ENCODE measurements at regions not wholly inside any gene's neighbourhood (a gene's known extent, or its start where the extent isn't known, plus 50 kb on each side); places are given as distances from the start of the nearest gene placed in this dataset.

DNA sequence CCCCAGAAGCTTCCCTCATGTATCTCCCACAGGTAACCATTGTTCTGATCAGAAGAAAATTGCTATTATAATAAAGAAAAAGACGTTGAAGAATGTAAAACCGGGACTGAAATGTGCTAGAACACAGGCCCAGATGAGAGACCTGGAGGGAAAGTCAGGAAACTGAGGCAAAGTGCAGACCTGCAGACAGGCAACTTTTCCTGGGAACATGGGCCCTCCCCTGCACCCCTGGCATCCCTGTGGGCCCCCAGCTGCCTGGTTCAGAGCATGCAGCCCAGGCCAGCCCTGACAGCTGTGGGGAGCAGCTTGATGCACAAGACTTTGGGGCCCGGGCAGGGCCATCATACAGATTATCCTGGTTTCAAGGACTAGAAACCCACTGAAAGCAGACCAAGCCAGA is 212.2 kb downstream of the CDC5L start:
- TF ChIP-seq SP1 (CRISPR knock-in tag; conservative IDR thresholded peaks at IDR 0.05) (no peak), JUN (CRISPR knock-in tag; IDR thresholded peaks at IDR 0.05) (no peak), NR3C1 (CRISPR knock-in tag; conservative IDR thresholded peaks at IDR 0.05; ENCODE audit: low read depth) (no peak), TEAD1 (CRISPR knock-in tag; IDR thresholded peaks at IDR 0.05) (no peak)
- TF ChIP-seq, protein P1, sequence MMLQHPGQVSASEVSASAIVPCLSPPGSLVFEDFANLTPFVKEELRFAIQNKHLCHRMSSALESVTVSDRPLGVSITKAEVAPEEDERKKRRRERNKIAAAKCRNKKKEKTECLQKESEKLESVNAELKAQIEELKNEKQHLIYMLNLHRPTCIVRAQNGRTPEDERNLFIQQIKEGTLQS (CRISPR knock-in tag; conservative IDR thresholded peaks at IDR 0.05), result no peak
- TF ChIP-seq, protein P2, sequence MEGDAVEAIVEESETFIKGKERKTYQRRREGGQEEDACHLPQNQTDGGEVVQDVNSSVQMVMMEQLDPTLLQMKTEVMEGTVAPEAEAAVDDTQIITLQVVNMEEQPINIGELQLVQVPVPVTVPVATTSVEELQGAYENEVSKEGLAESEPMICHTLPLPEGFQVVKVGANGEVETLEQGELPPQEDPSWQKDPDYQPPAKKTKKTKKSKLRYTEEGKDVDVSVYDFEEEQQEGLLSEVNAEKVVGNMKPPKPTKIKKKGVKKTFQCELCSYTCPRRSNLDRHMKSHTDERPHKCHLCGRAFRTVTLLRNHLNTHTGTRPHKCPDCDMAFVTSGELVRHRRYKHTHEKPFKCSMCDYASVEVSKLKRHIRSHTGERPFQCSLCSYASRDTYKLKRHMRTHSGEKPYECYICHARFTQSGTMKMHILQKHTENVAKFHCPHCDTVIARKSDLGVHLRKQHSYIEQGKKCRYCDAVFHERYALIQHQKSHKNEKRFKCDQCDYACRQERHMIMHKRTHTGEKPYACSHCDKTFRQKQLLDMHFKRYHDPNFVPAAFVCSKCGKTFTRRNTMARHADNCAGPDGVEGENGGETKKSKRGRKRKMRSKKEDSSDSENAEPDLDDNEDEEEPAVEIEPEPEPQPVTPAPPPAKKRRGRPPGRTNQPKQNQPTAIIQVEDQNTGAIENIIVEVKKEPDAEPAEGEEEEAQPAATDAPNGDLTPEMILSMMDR (IDR thresholded peaks at IDR 0.05), result no peak
- TF ChIP-seq, protein P3, sequence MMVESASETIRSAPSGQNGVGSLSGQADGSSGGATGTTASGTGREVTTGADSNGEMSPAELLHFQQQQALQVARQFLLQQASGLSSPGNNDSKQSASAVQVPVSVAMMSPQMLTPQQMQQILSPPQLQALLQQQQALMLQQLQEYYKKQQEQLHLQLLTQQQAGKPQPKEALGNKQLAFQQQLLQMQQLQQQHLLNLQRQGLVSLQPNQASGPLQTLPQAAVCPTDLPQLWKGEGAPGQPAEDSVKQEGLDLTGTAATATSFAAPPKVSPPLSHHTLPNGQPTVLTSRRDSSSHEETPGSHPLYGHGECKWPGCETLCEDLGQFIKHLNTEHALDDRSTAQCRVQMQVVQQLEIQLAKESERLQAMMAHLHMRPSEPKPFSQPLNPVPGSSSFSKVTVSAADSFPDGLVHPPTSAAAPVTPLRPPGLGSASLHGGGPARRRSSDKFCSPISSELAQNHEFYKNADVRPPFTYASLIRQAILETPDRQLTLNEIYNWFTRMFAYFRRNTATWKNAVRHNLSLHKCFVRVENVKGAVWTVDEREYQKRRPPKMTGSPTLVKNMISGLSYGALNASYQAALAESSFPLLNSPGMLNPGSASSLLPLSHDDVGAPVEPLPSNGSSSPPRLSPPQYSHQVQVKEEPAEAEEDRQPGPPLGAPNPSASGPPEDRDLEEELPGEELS (CRISPR knock-in tag; IDR thresholded peaks at IDR 0.05), result no peak
